ENCODE measurements at regions not wholly inside any gene's neighbourhood (a gene's known extent, or its start where the extent isn't known, plus 50 kb on each side); places are given as distances from the start of the nearest gene placed in this dataset.

- no peak for TF ChIP-seq CTCF (tag by site-specific recombination; IDR thresholded peaks at IDR 0.05)
- TF ChIP-seq ZNF404 (tag by site-specific recombination; IDR thresholded peaks at IDR 0.05), result no peak
- TF ChIP-seq ZNF776 (tag by site-specific recombination; IDR thresholded peaks at IDR 0.05; ENCODE audit: borderline replicate concordance), result no peak
- no peak for TF ChIP-seq ZNF501 (tag by site-specific recombination; IDR thresholded peaks at IDR 0.05)
- no peak for TF ChIP-seq ZFP3 (tag by site-specific recombination; IDR thresholded peaks at IDR 0.05; ENCODE audit: low read depth)
- TF ChIP-seq ZNF513 (tag by site-specific recombination; IDR thresholded peaks at IDR 0.05), result no peak
- no peak for TF ChIP-seq ZNF830 (tag by site-specific recombination; IDR thresholded peaks at IDR 0.05; ENCODE audit: low read depth)
- no peak for TF ChIP-seq ZNF169 (tag by site-specific recombination; IDR thresholded peaks at IDR 0.05)
- no peak for TF ChIP-seq ZNF791 (tag by site-specific recombination; IDR thresholded peaks at IDR 0.05)
- no peak for TF ChIP-seq REST (tag by site-specific recombination; IDR thresholded peaks at IDR 0.05)
Measured at GRCh38 chr11:22078063-22078462, 114.8 kb upstream of the ANO5 start.

All from HEK293 (cell line).